ENCODE measurements at regions not wholly inside any gene's neighbourhood (a gene's known extent, or its start where the extent isn't known, plus 50 kb on each side); places are given as distances from the start of the nearest gene placed in this dataset.
"Not testable (repeated sequence)": the region's sequence is repeated elsewhere in the genome, so short reads cannot be mapped to it uniquely, and the experiment has no call there.

GRCh38 chr12:22802883-22803630 is 178.1 kb downstream of the ETNK1 start:
- Histone ChIP-seq H3K9ac (no peak overlapping the region), H3K36me3 (no peaks in the 10 kb centered on the region), H4K20me1 (no peaks in the 10 kb centered on the region), H3K27ac (no peak overlapping the region), H3K27me3 (no peaks in the 10 kb centered on the region), H3K9me3 (replicated peaks in 1 of 11) (no peaks in the 10 kb centered on the region), H3K4me3 (no peak overlapping the region), H3K4me1 (peaks cover 0 to 25% (median 0%) of the 10 kb centered on the region in 10 experiments; a peak in 5 of 20 replicates), H3K4me2 (no peak overlapping the region)
- TF ChIP-seq Cebpa-rat (IDR thresholded peaks at IDR 0.05), result no peak

GRCh38 chr12:22803725-22804124 is 178.8 kb downstream of the ETNK1 start:
- H3K36me3 ChIP-seq, result no peaks in the 10 kb centered on the region
- no peaks in the 10 kb centered on the region for H4K20me1 ChIP-seq
- H3K4me2 ChIP-seq, result no peak overlapping the region
- H3K9me3 ChIP-seq (replicated peaks in 1 of 11), result no peaks in the 10 kb centered on the region
- peaks cover 0 to 19% (median 0%) of the 10 kb centered on the region in 10 experiments; a peak in 5 of 20 replicates for H3K4me1 ChIP-seq
- no peaks in the 10 kb centered on the region for H3K27me3 ChIP-seq
- no peak overlapping the region for H3K4me3 ChIP-seq
- no peak overlapping the region for H3K27ac ChIP-seq
- no peak overlapping the region for H3K9ac ChIP-seq
- no peak for TF ChIP-seq Cebpa-rat (IDR thresholded peaks at IDR 0.05)

GRCh38 chr12:22808860-22809259 is 183.9 kb downstream of the ETNK1 start:
- no peaks in the 10 kb centered on the region for H3K4me1 ChIP-seq
- no peaks in the 10 kb centered on the region for H4K20me1 ChIP-seq
- H3K4me2 ChIP-seq, result no peak overlapping the region
- TF ChIP-seq Cebpa-rat (IDR thresholded peaks at IDR 0.05), result no peak
- no peak overlapping the region for H3K9ac ChIP-seq
- H3K27me3 ChIP-seq, result no peaks in the 10 kb centered on the region
- H3K4me3 ChIP-seq, result no peak overlapping the region
- H3K36me3 ChIP-seq, result no peaks in the 10 kb centered on the region
- no peaks in the 10 kb centered on the region for H3K9me3 ChIP-seq (replicated peaks in 1 of 11)
- no peak overlapping the region for H3K27ac ChIP-seq

GRCh38 chr12:22810036-22810435 is 185.1 kb downstream of the ETNK1 start:
- no peak overlapping the region for H3K4me3 ChIP-seq
- no peak overlapping the region for H3K4me2 ChIP-seq
- no peaks in the 10 kb centered on the region for H3K9me3 ChIP-seq (replicated peaks in 1 of 11)
- no peak for TF ChIP-seq Cebpa-rat (IDR thresholded peaks at IDR 0.05)
- H3K27me3 ChIP-seq, result no peaks in the 10 kb centered on the region
- H3K4me1 ChIP-seq, result no peaks in the 10 kb centered on the region
- H3K36me3 ChIP-seq, result no peaks in the 10 kb centered on the region
- H4K20me1 ChIP-seq, result no peaks in the 10 kb centered on the region
- H3K27ac ChIP-seq, result no peak overlapping the region
- H3K9ac ChIP-seq, result no peak overlapping the region

- H3K27ac ChIP-seq, result no peak overlapping the region
- no peaks in the 10 kb centered on the region for H4K20me1 ChIP-seq
- no peak for TF ChIP-seq Cebpa-rat (IDR thresholded peaks at IDR 0.05)
- no peak overlapping the region for H3K4me3 ChIP-seq
- H3K4me1 ChIP-seq, result no peaks in the 10 kb centered on the region
- no peaks in the 10 kb centered on the region for H3K27me3 ChIP-seq
- no peak overlapping the region for H3K4me2 ChIP-seq
- H3K9me3 ChIP-seq (replicated peaks in 1 of 11), result no peaks in the 10 kb centered on the region
- H3K9ac ChIP-seq, result no peak overlapping the region
- H3K36me3 ChIP-seq, result no peaks in the 10 kb centered on the region
Measured at GRCh38 chr12:22812531-22812930, 187.6 kb downstream of the ETNK1 start.

GRCh38 chr12:22821985-22822384 is 197.0 kb downstream of the ETNK1 start:
- Histone ChIP-seq H4K20me1 (no peaks in the 10 kb centered on the region), H3K4me2 (no peak overlapping the region), H3K4me1 (no peaks in the 10 kb centered on the region), H3K36me3 (no peaks in the 10 kb centered on the region), H3K9me3 (replicated peaks in 1 of 11) (peaks cover 5 to 11% (median 7%) of the 10 kb centered on the region in 11 experiments; a peak in 19 of 22 replicates), H3K27ac (no peak overlapping the region), H3K27me3 (no peaks in the 10 kb centered on the region), H3K9ac (no peak overlapping the region), H3K4me3 (no peak overlapping the region)
- no peak for TF ChIP-seq Cebpa-rat (IDR thresholded peaks at IDR 0.05)

GRCh38 chr12:22826026-22826425 is 201.1 kb downstream of the ETNK1 start:
- H3K9ac ChIP-seq, result no peak overlapping the region
- H4K20me1 ChIP-seq, result no peaks in the 10 kb centered on the region
- no peak overlapping the region for H3K27ac ChIP-seq
- no peak overlapping the region for H3K4me3 ChIP-seq
- H3K4me1 ChIP-seq, result no peaks in the 10 kb centered on the region
- H3K4me2 ChIP-seq, result no peak overlapping the region
- 0 out of 22 replicates have a peak, but pooled peaks cover 0 to 4% (median 0%) of the 10 kb centered on the region in 11 experiments for H3K36me3 ChIP-seq
- peaks cover 24 to 39% (median 32%) of the 10 kb centered on the region in 11 experiments for H3K9me3 ChIP-seq (replicated peaks in 1 of 11)
- no peaks in the 10 kb centered on the region for H3K27me3 ChIP-seq
- TF ChIP-seq Cebpa-rat (IDR thresholded peaks at IDR 0.05), result no peak

- not testable (repeated sequence) for H3K4me3 ChIP-seq, H4K20me1 ChIP-seq, H3K4me1 ChIP-seq
Measured at GRCh38 chr12:22826446-22826981, 201.5 kb downstream of the ETNK1 start.

GRCh38 chr12:22828066-22828465 is 203.1 kb downstream of the ETNK1 start:
- H3K4me2 ChIP-seq, result no peak overlapping the region
- no peaks in the 10 kb centered on the region for H4K20me1 ChIP-seq
- no peak overlapping the region for H3K27ac ChIP-seq
- no peak overlapping the region for H3K9ac ChIP-seq
- H3K4me3 ChIP-seq, result no peak overlapping the region
- no peaks in the 10 kb centered on the region for H3K27me3 ChIP-seq
- 0 out of 22 replicates have a peak, but pooled peaks cover 0 to 4% (median 0%) of the 10 kb centered on the region in 11 experiments for H3K36me3 ChIP-seq
- no peak for TF ChIP-seq Cebpa-rat (IDR thresholded peaks at IDR 0.05)
- no peaks in the 10 kb centered on the region for H3K4me1 ChIP-seq
- H3K9me3 ChIP-seq (replicated peaks in 1 of 11), result peaks cover 20 to 32% (median 27%) of the 10 kb centered on the region in 11 experiments

More at GRCh38 chr12:22826446-22826981, 201.5 kb downstream of the ETNK1 start:
- H3K9ac ChIP-seq, H3K27ac ChIP-seq, H3K27me3 ChIP-seq, H3K36me3 ChIP-seq, H3K4me2 ChIP-seq: not testable (repeated sequence)
- H3K9me3 ChIP-seq (replicated peaks in 1 of 11), result peaks cover 24 to 40% (median 34%) of the 10 kb centered on the region in 11 experiments

- Histone ChIP-seq H3K4me3 (no peak overlapping the region), H3K9me3 (replicated peaks in 1 of 11) (peaks cover 5 to 13% (median 7%) of the 10 kb centered on the region in 11 experiments), H4K20me1 (no peaks in the 10 kb centered on the region), H3K27me3 (no peaks in the 10 kb centered on the region), H3K9ac (no peak overlapping the region), H3K36me3 (no peaks in the 10 kb centered on the region), H3K4me2 (no peak overlapping the region), H3K4me1 (no peaks in the 10 kb centered on the region), H3K27ac (no peak overlapping the region)
- no peak for TF ChIP-seq Cebpa-rat (IDR thresholded peaks at IDR 0.05)
Measured at GRCh38 chr12:22835431-22835830, 210.5 kb downstream of the ETNK1 start.

Data from BLaER1 treated with 17β-estradiol and CSF1 and Interleukin-3, amounts not matched to agents 10 nM and 100 nM (cell line).